Retinal pigment epithelial cell (primary cell): ENCODE measurements at regions not wholly inside any gene's neighbourhood (a gene's known extent, or its start where the extent isn't known, plus 50 kb on each side); places are given as distances from the start of the nearest gene placed in this dataset.

Experiments used
- DNase-seq: peaks from one replicate; pipeline ENCODE4 v3.0.0-alpha.2; 2010; ENCODE audit warnings: low read depth
- H3K4me3 ChIP-seq: 2 replicates; pipeline ENCODE4 v1.5.1; 2011; ENCODE audit warnings: mild to moderate bottlenecking, low read length, control low read depth, moderate library complexity
- CTCF ChIP-seq: conservative IDR thresholded peaks from 2 replicates; pipeline ENCODE4 v1.5.1; 2011; ENCODE audit warnings: low read depth, low read length, control low read depth, inconsistent platforms

- DNase-seq, result no peak
- no peak for TF ChIP-seq CTCF
- H3K4me3 ChIP-seq, result no peak overlapping the region
These were observed 338.7 kb upstream of the NR5A2 start for GRCh38 chr1:199688774-199689173.

DNA sequence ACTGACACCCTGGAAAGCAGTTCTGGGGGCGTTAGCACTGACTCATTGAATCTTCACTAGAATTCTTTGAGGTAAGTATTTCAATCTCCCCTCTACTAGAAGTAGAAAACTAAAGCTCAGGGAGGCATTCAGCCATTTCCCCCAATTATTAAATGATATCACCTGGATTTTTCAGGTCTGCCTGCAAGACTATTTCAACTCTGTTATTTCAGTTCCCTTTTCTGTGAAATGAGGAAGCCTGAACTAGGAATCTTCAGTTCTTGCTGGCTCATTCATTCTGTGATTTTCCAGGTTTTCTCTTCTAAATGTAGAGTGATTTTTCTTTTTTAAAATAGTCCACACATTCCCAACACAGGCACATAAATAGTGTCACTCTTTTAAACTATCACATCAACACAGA, 337.0 kb upstream of the NR5A2 start:
- no peak for TF ChIP-seq CTCF
- no peak overlapping the region for H3K4me3 ChIP-seq
- no peak for DNase-seq

GRCh38 chr1:199691540-199691939, 336.0 kb upstream of the NR5A2 start:
- no peak for TF ChIP-seq CTCF
- peak; percentile 53 for DNase-seq
- H3K4me3 ChIP-seq, result no peak overlapping the region

GRCh38 chr1:199693724-199694123, 333.8 kb upstream of the NR5A2 start:
- TF ChIP-seq CTCF, result no peak
- H3K4me3 ChIP-seq, result no peak overlapping the region

DNA sequence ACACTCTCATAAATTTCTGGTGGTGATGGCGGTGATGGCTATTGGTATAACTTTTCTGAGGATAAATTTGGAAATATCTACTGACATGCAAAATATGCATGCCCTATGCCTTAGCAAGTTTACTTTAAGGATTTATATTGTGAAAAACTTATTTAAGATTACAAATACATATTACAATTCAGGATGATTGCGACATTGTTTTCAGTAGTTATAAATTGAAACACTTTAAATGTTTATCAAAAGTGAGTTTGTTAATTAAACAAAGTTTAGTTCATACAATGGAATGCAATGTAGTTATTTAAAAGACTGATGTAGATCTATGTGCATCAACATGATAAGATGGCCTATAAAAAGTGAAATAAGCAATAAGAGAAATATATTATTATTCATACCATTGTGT, 331.3 kb upstream of the NR5A2 start:
- no peak for TF ChIP-seq CTCF
- no peak overlapping the region for H3K4me3 ChIP-seq
- DNase-seq, result no peak

More at GRCh38 chr1:199693724-199694123, 333.8 kb upstream of the NR5A2 start:
- DNase-seq, result no peak

DNA sequence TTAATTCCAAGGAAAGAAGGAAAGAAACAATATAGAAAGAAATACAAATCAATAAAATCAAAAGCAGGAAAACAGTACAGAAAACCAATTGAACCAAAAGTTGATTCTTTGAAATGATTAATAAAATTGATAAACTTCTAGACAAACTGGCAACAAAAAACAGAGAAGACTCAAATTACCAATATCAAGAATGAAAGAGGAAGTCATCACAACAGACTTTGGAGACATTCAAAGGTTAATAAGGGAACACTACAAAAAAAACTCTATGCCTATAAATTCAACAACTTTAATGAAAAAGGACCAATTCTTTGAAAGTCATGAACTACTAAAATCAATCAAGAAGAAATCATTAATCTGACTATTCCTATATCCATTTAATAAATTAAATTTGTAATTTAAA, 329.3 kb upstream of the NR5A2 start:
- no peak for DNase-seq
- TF ChIP-seq CTCF, result no peak
- no peak overlapping the region for H3K4me3 ChIP-seq

GRCh38 chr1:199700551-199700950, 327.0 kb upstream of the NR5A2 start:
- TF ChIP-seq CTCF, result no peak
- no peak overlapping the region for H3K4me3 ChIP-seq
- no peak for DNase-seq
